ENCODE measurements at regions not wholly inside any gene's neighbourhood (a gene's known extent, or its start where the extent isn't known, plus 50 kb on each side); places are given as distances from the start of the nearest gene placed in this dataset.

DNA sequence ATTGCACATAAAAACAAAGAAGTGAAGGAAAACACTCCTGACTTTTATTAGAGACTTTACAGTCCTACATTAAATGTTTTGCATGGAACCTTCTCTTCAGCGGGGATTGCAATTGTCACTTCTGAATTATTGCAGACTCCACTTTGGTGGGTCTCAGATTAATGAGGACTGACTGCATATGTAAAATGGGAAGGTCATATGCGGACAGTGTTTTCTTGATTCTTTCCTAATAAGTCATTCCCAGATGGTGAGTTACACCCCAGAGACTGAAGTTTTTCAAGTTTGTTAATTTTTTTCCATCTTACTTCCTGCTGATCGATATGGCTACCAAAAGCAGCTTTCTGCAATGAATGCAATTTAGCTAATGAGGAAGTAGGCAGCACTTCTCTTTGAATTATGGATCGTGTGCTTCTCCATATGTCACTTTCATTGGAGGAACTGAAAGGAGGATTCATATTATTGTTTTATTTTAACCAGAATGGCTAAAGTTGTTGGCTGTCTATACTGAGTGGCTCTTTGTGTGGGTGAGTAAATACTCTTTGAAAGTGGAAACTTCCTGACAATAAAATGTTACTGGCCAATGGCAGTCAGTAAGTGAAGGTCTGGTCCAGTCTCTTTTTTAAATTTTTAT, 119.3 kb upstream of the CLNK start:
- WGBS = 61% methylated on average over 4 of the region's 4 CpGs
- no peak for DNase-seq (ENCODE audit: low spot score)
- Histone ChIP-seq H3K9me3 (ENCODE audit: control insufficient read depth in 4 of 4, low read length in 3 of 4) (peaks cover 0 to 2% (median under 1%) of the 10 kb centered on the region in 4 donors), H3K4me3 (ENCODE audit: low read depth in 1 of 3, low read length in 3 of 3) (no peak overlapping the region), H3K27ac (ENCODE audit: low read depth in 1 of 2, low read length in 2 of 2) (no peak overlapping the region), H3K27me3 (ENCODE audit: control insufficient read depth in 4 of 4, insufficient read depth in 4 of 4, low read length in 3 of 4) (peaks cover 0 to under 1% (median 0%) of the 10 kb centered on the region in 4 donors), H3K4me1 (ENCODE audit: control insufficient read depth in 4 of 4, insufficient read depth in 4 of 4, low read length in 3 of 4) (no peaks in the 10 kb centered on the region), H3K9ac (ENCODE audit: low read depth in 1 of 2, low read length in 2 of 2) (no peak overlapping the region), H3K36me3 (ENCODE audit: control insufficient read depth in 4 of 4, insufficient read depth in 3 of 4, low read depth in 1 of 4, low read length in 3 of 4) (no peaks in the 10 kb centered on the region)
- TF ChIP-seq EGR1 (IDR thresholded peaks at IDR 0.05; ENCODE audit: low read depth in 2 of 2) (no peak), RAD21 (IDR thresholded peaks at IDR 0.05) (no peak), TAF1 (conservative IDR thresholded peaks at IDR 0.05) (no peak), RXRA (IDR thresholded peaks at IDR 0.05) (no peak), FOXA1 (IDR thresholded peaks at IDR 0.05) (no peak), SP1 (IDR thresholded peaks at IDR 0.05) (no peak), JUND (IDR thresholded peaks at IDR 0.05) (no peak), HNF4G (IDR thresholded peaks at IDR 0.05) (no peak), YY1 (IDR thresholded peaks at IDR 0.05) (no peak), NR2F2 (IDR thresholded peaks at IDR 0.05) (no peak), GABPA (IDR thresholded peaks at IDR 0.05 in 1 of 2, conservative IDR thresholded peaks at IDR 0.05 in 1 of 2) (no peak), FOXA2 (IDR thresholded peaks at IDR 0.05) (no peak)
- TF ChIP-seq, protein P1, sequence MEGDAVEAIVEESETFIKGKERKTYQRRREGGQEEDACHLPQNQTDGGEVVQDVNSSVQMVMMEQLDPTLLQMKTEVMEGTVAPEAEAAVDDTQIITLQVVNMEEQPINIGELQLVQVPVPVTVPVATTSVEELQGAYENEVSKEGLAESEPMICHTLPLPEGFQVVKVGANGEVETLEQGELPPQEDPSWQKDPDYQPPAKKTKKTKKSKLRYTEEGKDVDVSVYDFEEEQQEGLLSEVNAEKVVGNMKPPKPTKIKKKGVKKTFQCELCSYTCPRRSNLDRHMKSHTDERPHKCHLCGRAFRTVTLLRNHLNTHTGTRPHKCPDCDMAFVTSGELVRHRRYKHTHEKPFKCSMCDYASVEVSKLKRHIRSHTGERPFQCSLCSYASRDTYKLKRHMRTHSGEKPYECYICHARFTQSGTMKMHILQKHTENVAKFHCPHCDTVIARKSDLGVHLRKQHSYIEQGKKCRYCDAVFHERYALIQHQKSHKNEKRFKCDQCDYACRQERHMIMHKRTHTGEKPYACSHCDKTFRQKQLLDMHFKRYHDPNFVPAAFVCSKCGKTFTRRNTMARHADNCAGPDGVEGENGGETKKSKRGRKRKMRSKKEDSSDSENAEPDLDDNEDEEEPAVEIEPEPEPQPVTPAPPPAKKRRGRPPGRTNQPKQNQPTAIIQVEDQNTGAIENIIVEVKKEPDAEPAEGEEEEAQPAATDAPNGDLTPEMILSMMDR (IDR thresholded peaks at IDR 0.05; ENCODE audit: low read depth, low read length, missing input control) = no peak
- TF ChIP-seq, protein P2, sequence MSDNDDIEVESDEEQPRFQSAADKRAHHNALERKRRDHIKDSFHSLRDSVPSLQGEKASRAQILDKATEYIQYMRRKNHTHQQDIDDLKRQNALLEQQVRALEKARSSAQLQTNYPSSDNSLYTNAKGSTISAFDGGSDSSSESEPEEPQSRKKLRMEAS (IDR thresholded peaks at IDR 0.05) = no peak
- TF ChIP-seq, protein P3, sequence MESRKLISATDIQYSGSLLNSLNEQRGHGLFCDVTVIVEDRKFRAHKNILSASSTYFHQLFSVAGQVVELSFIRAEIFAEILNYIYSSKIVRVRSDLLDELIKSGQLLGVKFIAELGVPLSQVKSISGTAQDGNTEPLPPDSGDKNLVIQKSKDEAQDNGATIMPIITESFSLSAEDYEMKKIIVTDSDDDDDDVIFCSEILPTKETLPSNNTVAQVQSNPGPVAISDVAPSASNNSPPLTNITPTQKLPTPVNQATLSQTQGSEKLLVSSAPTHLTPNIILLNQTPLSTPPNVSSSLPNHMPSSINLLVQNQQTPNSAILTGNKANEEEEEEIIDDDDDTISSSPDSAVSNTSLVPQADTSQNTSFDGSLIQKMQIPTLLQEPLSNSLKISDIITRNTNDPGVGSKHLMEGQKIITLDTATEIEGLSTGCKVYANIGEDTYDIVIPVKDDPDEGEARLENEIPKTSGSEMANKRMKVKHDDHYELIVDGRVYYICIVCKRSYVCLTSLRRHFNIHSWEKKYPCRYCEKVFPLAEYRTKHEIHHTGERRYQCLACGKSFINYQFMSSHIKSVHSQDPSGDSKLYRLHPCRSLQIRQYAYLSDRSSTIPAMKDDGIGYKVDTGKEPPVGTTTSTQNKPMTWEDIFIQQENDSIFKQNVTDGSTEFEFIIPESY (IDR thresholded peaks at IDR 0.05) = no peak
- TF ChIP-seq, protein P4, sequence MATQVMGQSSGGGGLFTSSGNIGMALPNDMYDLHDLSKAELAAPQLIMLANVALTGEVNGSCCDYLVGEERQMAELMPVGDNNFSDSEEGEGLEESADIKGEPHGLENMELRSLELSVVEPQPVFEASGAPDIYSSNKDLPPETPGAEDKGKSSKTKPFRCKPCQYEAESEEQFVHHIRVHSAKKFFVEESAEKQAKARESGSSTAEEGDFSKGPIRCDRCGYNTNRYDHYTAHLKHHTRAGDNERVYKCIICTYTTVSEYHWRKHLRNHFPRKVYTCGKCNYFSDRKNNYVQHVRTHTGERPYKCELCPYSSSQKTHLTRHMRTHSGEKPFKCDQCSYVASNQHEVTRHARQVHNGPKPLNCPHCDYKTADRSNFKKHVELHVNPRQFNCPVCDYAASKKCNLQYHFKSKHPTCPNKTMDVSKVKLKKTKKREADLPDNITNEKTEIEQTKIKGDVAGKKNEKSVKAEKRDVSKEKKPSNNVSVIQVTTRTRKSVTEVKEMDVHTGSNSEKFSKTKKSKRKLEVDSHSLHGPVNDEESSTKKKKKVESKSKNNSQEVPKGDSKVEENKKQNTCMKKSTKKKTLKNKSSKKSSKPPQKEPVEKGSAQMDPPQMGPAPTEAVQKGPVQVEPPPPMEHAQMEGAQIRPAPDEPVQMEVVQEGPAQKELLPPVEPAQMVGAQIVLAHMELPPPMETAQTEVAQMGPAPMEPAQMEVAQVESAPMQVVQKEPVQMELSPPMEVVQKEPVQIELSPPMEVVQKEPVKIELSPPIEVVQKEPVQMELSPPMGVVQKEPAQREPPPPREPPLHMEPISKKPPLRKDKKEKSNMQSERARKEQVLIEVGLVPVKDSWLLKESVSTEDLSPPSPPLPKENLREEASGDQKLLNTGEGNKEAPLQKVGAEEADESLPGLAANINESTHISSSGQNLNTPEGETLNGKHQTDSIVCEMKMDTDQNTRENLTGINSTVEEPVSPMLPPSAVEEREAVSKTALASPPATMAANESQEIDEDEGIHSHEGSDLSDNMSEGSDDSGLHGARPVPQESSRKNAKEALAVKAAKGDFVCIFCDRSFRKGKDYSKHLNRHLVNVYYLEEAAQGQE (IDR thresholded peaks at IDR 0.05) = no peak

DNA sequence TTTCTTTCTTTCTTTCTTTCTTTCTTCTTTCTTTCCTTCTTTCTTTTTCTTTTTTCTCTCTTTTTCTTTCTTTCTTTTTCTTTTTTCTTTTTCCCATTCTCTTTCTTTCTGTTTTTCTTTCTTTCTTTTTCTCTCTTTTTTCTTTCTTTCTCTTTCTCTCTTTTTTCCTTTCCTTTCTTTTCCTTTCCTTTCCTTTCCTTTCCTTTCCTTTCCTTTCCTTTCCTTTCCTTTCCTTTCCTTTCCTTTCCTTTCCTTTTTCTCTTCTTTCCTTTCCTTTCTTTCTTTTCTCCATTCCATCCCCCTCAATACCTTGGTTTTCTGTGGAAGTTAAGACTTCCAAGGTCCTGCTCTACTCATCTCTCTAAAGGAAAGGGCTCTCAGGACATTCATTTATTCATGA, 102.8 kb upstream of the CLNK start:
- Histone ChIP-seq H3K9me3 (ENCODE audit: control insufficient read depth in 4 of 4, low read length in 3 of 4) (no peaks in the 10 kb centered on the region), H3K4me3 (ENCODE audit: low read depth in 1 of 3, low read length in 3 of 3) (no peak overlapping the region), H3K27me3 (ENCODE audit: control insufficient read depth in 4 of 4, insufficient read depth in 4 of 4, low read length in 3 of 4) (no peaks in the 10 kb centered on the region), H3K36me3 (ENCODE audit: control insufficient read depth in 4 of 4, insufficient read depth in 3 of 4, low read depth in 1 of 4, low read length in 3 of 4) (no peaks in the 10 kb centered on the region), H3K9ac (ENCODE audit: low read depth in 1 of 2, low read length in 2 of 2) (no peak overlapping the region), H3K4me1 (ENCODE audit: control insufficient read depth in 4 of 4, insufficient read depth in 4 of 4, low read length in 3 of 4) (no peaks in the 10 kb centered on the region), H3K27ac (ENCODE audit: low read depth in 1 of 2, low read length in 2 of 2) (no peak overlapping the region)
- no peak for DNase-seq (ENCODE audit: low spot score)
- no peak for TF ChIP-seq YY1 (IDR thresholded peaks at IDR 0.05)
- TF ChIP-seq FOXA1 (IDR thresholded peaks at IDR 0.05) = no peak
- TF ChIP-seq EGR1 (IDR thresholded peaks at IDR 0.05; ENCODE audit: low read depth in 2 of 2) = no peak
- no peak for TF ChIP-seq FOXA2 (IDR thresholded peaks at IDR 0.05)
- TF ChIP-seq, protein P3 (IDR thresholded peaks at IDR 0.05) = no peak
- TF ChIP-seq, protein P1 (IDR thresholded peaks at IDR 0.05; ENCODE audit: low read depth, low read length, missing input control) = no peak
- TF ChIP-seq, protein P2 (IDR thresholded peaks at IDR 0.05) = no peak
- TF ChIP-seq TAF1 (conservative IDR thresholded peaks at IDR 0.05) = no peak
- TF ChIP-seq GABPA (IDR thresholded peaks at IDR 0.05 in 1 of 2, conservative IDR thresholded peaks at IDR 0.05 in 1 of 2) = no peak
- TF ChIP-seq HNF4A (conservative IDR thresholded peaks at IDR 0.05) = no peak
- TF ChIP-seq JUND (IDR thresholded peaks at IDR 0.05) = no peak
- TF ChIP-seq NR2F2 (IDR thresholded peaks at IDR 0.05) = no peak

All from liver (tissue), 8 donors.